GM19238 (cell line): ENCODE measurements at regions not wholly inside any gene's neighbourhood (a gene's known extent, or its start where the extent isn't known, plus 50 kb on each side); places are given as distances from the start of the nearest gene placed in this dataset.

Experiments
- DNase-seq: peaks from one replicate; pipeline ENCODE4 v3.0.0; 2011; ENCODE audit warnings: low spot score; ENCODE audit not compliant: insufficient read length

DNA sequence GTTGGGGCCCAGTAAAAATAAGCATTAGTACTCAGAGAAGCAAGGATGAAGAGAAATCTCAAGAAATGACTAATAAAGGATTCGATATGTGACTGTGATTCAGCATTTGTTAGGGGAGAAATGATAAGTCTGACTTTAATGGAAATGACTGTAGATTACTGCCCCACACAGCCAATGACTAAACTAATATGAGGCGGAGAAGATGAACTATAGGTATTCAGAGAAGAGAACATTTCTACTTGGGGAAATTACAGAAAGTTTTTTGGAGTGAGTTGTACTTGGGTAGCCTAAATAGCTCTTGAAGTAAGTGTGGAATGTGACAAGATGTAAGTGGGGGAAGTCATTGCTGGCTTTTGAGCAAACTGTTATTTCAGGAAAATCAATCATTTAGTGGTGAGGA, 380.0 kb downstream of the PDCD6IP start:
- DNase-seq: no peak

DNA sequence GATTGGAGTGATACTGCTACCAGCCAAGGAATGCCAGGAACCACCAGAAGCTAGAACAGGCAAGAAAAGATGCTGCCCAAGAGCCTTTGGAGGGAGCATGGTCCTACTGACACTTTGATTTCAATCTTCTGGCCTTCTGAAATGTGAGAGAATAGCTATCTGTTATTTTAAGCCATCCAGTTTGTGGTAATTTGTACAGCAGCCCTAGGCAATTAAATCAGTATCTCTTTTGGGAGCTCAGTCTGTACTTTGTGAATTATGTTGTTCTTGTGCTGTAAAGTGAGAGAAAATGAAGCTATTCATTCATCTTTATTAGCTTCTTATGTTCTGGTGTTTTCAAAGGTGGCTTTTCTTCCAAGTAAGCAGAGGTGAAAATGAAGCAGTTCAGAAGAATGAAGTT, 381.3 kb downstream of the PDCD6IP start:
- DNase-seq: no peak

DNA sequence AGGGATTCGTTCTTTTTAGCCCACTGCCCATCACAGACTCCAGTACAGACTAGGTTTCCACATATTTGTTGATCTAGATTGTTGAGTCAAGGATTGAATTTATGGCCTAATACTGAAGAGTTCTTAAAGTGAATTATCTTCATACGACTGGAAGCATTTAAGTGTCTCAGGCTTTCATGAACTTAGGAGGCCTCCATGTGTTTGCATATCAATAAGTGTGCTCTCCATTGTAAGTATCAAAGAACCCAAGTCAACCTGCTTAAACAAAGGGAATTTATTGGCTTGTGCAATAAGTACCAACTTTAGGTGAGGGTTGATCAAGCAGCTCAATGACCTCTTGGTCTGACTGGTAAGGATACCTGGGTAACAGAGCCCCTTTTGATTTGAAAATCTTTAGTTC, 382.1 kb downstream of the PDCD6IP start:
- DNase-seq: no peak

DNA sequence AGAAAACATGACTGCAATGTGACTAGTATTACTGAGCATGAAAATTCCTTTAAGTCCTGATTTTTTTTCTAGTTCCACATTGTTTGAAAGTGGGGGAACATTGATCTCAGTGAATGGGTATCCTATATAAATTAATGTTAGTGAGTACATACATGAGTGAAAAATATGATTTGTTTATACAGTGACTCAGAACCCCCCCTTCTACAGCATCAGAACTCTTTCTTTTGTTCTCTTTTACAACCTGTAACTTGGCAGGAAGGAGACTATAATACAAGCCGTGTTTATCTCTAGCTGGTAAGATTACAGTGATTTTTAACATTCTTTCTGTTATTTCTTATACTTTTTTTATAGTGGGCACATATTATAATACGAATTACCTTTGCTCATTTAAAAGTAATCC, 384.7 kb downstream of the PDCD6IP start:
- DNase-seq: no peak

DNA sequence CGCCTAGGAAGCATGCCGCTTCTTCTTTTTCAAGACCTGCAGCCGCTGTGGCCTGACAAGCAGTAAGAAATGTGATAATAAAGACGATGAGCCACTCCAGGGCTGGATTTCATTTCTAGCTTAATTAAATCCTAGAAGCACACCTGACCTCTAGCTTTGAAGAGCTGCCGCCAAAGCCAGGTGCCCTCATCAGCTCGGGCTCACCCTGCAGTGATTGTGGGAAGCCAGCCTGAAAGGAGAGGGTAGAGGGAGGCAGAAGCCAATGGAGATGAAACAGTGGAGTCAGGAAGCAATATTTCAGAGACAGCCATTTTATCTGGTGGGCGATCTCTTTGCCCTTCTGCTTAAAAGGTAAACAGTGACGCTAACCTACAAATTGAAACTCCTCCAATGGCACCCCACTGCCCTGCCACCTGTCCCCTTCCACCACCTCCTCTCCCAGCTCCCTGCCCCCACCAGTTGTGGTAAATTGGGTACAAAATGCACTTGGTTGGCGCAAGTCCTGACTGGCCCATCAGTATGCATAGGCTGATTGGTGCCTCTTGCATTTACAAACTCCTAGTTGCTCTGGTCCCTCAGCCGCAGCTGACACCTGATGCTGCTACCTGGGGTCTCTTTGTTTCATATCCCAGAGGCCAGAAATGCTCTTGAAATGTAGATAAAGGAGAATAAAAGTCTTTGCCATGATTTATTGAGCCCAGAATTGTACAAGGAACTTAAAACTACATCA, 385.3 kb downstream of the PDCD6IP start:
- DNase-seq: no peak

DNA sequence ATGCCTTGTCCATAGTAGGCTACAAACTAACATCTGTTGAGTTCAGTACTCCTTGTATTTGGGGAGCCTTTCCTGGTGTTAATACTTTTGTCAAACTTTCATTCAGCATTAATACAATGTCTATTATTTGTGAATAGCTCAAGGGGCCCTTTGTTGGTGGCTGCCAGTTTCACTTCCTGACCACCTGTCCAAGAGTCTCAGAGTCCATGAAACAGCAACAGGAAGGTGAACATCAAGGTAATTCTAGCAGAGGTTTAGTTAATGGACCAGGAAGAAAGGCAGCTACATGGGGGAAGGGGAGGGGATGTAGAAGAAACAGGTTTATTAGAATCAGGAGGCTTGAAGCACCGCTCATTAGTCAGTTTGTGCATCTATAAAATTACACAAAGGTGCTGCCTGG, 386.9 kb downstream of the PDCD6IP start:
- no peak for DNase-seq

DNA sequence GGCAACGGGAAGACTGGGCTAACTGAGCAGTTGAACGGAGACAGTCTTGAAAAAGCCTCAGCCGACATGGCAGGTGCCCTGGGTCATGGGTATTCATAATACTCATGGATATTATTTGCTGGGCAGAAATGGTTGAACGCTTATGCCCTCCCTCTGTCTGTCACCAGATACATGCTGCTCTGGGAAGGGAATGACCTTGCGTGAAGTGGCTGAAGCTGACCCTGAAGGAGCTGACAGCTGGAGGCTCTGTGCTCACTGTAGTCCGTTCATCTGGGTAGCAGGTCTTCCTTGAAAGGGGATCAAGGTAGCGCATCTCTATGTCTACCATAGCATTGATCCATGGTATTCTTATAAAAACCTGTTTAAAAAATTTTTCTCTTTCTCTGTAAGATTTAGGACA, 390.7 kb downstream of the PDCD6IP start:
- no peak for DNase-seq

DNA sequence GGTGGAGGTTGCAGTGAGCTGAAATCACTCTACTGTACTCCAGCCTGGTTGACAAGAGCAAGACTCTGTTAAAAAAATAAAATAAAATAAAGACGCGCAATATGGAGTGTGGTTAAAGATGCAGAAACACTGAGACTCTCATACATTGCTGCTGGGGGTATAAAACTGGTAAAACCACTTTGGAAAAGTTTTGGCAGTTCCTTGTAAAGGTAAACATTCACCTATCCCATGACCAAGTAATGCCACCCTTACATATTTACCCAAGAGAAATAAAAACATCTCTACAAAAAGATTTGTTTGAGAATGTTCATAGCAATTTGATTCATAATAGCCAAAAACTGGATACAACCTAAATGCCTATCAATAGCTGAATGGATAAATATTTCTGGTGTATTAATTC, 398.5 kb downstream of the PDCD6IP start:
- DNase-seq: no peak

DNA sequence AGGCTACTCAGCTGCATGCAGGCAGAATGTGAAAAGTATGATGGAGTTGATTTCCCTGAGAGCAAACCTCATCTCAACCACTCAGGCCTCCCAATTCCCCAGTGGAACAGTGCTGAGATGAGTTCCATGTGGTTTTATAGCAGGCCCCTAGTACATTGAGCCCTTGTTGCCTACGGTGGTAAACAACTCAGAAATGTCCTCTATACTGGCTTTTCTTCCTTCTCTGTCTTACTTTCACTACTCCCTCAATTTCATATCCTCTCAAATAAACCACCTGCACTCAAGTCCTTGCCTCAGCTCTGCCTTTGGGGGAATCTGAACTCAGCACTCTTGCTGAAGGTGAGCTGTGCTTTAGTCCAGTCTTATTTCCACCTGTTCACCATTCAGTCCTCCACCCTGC, 399.9 kb downstream of the PDCD6IP start:
- DNase-seq: no peak

DNA sequence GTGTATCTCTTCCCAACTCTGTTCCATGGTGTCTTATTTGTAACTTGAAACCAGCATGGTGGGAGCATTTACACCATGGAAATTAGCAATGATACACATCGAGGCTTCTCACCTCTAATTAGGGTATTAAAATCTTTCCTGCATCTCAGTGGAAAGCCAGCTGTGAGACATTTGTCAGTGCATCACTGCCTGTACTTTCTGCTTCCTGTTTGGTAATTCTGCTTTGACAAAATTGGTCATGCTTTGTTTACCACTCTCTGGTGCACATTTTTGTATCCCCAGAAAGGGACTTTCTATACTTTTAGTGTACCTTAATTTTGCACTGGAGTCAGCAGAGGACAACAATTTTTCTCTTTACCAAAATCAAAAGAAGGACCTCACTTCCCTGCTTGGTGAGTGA, 402.1 kb downstream of the PDCD6IP start:
- DNase-seq: no peak

DNA sequence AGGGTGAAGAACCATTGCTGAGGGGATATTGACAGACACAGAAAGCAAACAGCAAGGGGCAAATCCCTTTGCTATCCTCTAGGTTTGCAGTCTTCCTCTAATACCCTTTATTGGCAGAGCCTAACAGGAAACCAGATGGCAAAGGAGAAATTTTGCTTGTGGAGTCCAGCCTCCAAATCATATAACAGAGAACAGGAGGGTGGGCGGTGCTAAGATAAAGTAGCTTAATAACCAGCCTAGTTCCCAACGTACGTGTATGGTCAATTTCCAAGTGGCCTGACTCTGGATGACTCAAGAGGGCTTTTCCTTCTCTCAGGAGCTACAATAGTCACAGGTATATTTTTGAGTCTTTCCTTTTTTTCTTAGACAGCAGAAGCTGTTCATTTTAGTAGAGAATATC, 404.5 kb downstream of the PDCD6IP start:
- DNase-seq: no peak

DNA sequence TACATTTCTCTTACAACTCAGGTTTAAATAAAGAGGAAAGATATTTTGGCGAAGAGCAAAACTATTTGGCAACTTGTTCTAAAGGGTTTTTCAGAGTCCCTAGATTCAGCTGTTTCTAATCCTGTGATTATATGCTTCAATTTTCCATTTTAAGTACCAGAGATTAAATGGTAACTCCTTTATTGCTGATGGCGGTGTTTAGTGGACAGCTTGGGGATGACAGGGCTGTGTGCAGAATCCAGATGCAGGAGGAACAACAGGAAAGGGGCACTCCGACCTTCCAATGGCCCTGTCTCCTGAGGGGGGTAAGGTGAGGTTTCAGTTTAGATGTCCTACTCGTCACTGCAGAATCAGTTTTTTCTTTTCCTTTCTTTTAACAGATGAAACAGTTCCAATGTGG, 405.0 kb downstream of the PDCD6IP start:
- DNase-seq: no peak

DNA sequence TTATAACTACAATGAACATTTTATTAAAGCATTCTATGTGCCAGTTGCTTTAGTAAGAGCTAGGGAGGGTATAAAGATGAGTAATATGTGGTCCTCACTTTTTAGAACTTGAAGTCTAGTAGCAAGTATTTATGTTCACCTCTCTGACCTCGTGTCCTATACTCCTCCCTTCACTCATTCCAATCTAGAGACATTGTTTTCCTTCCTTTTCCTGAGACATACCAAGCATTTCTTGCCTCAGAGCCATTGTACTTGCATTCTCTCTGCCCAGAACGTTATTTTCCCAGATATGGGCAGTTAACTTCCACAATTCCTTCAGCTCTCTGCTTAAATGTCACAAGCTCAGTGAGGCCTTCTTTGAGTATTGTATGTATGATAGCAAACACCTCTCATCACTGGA, 408.6 kb downstream of the PDCD6IP start:
- DNase-seq: no peak

DNA sequence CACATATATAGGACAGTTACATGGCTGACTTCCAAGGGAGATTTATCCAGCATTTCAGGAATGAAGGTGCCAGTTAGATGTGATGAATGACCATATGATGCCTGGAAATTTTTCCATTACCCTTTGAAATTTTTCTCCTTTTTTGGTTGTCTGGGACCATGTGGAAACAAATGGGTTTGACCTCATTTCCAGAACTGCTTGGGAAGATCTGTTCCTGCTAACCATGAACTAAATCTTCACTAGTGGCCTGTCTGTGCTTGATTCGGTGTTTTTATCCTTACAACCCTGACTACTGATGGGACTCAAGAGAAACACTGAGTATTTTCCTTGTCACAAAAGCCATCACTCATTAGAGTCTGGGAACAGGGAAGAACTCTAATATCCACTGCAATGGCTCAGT, 409.4 kb downstream of the PDCD6IP start:
- no peak for DNase-seq

DNA sequence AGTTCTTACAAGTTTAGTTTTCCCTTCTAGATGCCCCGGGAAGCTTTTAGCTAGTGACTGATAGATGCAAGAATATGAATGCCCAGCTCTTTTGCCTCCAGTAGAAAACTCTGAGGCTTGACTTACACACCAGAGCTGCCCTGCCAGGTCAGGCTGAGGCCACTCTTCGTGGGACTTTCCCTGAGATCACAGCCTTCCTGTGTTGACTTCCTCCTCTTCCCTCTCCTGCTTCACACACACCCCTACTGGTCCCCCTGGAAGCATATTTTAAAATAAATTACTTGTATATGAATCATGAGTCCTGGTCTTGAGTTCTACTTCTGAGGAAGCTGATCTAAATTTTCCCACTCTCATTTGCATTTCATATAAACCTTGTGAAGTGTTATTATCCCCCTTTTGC, 413.7 kb downstream of the PDCD6IP start:
- no peak for DNase-seq

DNA sequence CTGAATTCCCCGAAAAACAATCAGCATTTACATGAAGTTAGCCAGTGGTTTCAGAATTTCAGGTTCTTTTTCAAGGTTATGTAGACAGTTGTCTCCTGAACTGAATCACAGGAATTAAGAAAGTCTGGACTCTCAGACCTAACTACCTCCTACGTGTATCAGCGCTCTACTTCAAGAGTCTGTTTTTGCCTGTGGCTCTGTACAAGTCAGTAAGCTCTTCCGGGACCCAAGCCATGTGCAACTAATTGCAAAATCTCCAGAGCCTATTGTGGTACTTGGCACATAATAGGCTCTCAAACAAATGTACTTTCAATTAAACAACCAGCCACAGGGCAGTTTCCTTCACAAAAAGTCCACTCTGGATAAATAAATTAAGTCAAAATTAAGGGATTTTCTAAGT, 414.2 kb downstream of the PDCD6IP start:
- no peak for DNase-seq

DNA sequence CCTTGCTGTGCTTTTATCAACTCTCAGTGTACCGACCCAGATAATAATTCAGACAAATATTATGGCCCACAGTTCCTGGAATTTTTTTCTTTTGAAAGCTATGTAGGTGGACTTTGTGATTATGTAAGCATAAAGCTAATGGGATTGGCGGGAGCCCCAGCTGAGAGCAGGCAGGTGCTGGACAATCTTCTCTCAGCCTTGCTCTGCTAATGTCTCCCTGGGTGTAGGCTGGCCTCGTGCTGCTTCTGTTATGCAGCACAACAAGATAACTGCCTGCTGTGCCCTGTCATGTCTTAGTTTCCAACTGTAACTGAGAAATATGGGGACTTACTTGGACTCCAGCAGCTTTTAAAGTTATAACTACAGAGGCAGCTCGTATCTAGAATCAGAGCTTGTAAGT, 415.0 kb downstream of the PDCD6IP start:
- DNase-seq: no peak

DNA sequence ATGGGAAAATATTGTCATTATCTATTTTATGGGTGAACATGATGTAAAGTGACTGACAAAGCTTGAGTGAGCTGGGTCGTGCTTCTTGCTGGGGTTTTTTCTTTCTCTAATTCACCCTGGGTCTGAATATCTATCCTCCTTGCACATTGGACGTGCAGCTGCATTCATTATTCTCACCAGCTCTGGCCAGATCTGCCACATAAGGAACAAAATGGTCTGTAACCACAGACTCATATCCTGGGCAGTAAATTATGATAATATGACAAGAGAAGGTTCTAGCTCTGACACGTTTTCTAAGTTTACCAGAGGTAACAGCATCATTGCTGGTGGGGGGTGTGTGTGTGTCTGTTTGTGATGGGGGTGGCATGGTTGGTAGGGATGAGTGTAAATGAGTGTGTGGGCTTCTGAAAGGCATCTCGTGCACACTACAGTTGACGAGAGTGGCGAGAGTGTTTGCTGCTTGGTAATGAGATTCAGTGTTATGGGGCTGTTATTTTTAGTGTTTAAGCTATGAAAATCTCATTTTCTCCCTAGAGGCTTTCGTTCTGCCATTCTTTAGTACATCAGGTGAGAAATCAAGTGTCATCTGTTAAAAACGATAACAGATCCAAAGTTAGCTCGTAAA, 418.4 kb downstream of the PDCD6IP start:
- no peak for DNase-seq

DNA sequence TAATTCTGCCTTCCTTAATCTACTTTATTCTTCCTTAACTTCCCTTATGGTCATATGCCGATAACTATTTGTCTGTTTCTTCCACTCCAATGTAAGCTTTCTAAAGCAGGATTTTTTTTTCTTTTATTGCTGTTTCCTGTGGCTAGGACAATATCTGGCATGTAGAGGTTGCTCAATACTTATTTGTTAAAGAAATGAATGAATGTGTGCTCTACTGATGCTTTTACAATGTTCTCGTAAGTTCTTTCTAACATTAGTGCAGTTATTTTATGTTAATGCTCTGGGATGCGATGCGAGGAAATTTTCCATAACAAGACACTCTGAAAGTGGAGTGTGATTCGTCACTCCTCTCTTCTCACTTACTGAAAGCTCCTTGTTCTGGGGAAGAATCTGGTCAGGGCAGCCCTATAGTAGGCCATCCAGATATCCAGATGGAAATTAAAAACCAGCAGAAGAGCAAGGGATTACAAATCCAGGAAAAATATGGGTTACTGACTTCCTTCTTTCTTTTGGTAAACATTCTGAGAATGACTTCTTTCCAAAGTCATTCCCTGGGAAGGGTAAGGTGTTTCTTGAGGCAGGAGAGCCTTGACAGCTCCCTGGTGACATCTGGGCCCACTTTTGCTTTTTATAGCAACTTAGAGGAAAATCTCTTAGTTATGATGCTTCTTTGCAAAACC, 420.4 kb downstream of the PDCD6IP start:
- DNase-seq: no peak

DNA sequence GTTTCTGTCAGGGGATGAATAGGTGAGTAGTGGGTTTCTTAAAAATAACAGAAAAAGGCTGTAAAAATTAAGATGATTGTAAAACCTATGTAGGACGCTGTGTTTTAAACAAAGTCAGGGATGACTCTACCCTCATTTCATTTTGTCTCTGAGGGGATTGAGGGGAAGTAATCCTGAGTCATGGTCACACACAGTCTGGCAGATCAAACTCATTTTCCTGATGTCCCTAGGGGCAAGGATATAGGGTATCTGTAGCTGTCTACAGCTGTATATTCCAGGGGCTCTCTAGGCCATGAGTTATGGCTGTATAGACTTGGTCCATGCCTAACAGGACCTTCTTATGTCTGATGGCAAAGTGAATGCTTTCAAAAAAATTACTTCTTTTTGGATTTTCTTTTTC, 421.1 kb downstream of the PDCD6IP start:
- no peak for DNase-seq

DNA sequence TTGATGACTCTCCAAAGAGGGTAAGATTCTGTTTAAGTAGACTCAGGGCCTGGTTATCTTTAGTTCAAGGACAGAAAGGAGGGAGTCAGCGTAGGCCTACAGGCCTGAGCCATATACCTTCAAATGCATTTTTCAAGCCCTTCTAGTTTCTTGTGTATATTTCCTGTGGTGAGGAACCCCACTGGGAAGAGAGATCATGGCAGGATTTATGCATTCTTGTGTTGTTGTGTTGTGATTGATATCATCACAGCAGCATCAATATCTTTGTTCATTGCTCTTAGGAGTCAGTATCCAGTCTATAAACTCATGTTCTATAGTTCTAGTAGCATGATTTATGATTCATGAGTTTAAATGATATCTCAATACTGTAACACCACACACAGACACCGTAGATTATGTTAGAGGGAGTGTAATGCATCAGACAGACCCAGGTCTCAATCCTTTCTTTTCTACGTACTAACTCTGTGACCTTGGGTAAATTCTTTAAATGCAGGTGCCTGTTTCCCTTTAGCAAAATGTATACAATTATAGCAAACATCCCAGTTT, 427.5 kb downstream of the PDCD6IP start:
- no peak for DNase-seq

DNA sequence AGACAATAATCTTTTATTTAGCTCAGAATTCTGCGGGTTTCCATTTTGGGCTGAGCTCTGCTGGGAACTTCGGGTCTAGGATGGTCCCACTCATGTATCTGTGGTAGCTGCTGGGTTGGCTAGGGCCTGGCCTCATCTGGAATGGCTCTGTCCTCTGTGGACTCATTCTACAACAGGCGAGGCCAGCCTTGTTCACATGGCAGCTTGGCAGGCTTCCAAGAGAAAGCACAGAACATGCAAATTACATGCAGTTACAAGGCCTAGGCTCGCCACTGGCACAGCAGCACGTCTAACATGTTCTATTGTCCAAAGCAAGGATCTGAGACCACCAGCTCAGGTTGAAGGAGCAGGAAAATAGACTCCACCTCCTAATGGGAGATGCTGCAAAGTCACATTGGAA, 431.4 kb downstream of the PDCD6IP start:
- no peak for DNase-seq

DNA sequence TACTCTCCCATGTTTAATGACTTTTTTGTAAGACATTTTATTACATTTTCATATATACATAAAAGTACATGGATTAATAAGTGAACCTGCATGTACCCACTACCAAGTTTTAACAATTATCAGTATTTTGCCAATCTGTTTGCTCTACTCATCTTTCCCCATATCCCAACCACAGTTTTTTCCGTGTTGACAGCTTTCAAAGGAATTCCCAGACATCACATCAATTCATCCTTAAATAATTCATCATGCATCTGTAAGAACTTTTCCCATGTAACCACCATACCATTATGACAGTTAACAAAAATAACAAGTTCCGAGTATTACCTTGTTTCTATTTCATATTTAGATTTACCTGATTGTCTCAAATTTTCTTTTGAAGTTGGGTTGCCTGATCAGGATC, 436.7 kb downstream of the PDCD6IP start:
- no peak for DNase-seq
